Neural crest cell (in vitro differentiated cells): ENCODE measurements at regions not wholly inside any gene's neighbourhood (a gene's known extent, or its start where the extent isn't known, plus 50 kb on each side); places are given as distances from the start of the nearest gene placed in this dataset.

Source experiments
- DNase-seq: peaks from one replicate; pipeline ENCODE4 v3.0.0; 2021; ENCODE audit warnings: low read depth, mixed read lengths, low spot score
- H3K27ac Mint-ChIP-seq: one replicate; pipeline ENCODE4 v1.8.0; 2021; ENCODE audit warnings: mild to moderate bottlenecking, mixed read lengths; ENCODE audit not compliant: unreplicated experiment
- H3K27me3 Mint-ChIP-seq: 2 replicates; pipeline ENCODE4 v1.8.0; 2021; ENCODE audit warnings: low read depth, mild to moderate bottlenecking, mixed read lengths
- H3K36me3 Mint-ChIP-seq: 2 replicates; pipeline ENCODE4 v1.8.0; 2021; ENCODE audit warnings: low read depth, mild to moderate bottlenecking, mixed read lengths
- H3K4me1 Mint-ChIP-seq: 2 replicates; pipeline ENCODE4 v1.8.0; 2021; ENCODE audit warnings: mixed read lengths
- H3K4me3 Mint-ChIP-seq: one replicate; pipeline ENCODE4 v1.8.0; 2021; ENCODE audit warnings: mild to moderate bottlenecking, mixed read lengths
- H3K9me3 Mint-ChIP-seq: 2 replicates; pipeline ENCODE4 v1.8.0; 2021; ENCODE audit warnings: mixed read lengths
- TF ChIP-seq, protein P1 (sequence below): fragments of 200-600 bp; sonication (generic); conservative IDR thresholded peaks from 2 replicates; pipeline ENCODE4 v1.5.0; 2021; ENCODE audit warnings: antibody characterized with exemption, mild to moderate bottlenecking

GRCh38 chr4:43233321-43233720 lies 340.8 kb downstream of the GRXCR1 start:
- Mint-ChIP-seq H3K4me3 (no peak overlapping the region), H3K27ac (no peak overlapping the region), H3K27me3 (peaks cover 1% of the 10 kb centered on the region), H3K4me1 (no peaks in the 10 kb centered on the region), H3K9me3 (no peaks in the 10 kb centered on the region), H3K36me3 (no peaks in the 10 kb centered on the region)
- DNase-seq: no peak
- TF ChIP-seq, protein P1, sequence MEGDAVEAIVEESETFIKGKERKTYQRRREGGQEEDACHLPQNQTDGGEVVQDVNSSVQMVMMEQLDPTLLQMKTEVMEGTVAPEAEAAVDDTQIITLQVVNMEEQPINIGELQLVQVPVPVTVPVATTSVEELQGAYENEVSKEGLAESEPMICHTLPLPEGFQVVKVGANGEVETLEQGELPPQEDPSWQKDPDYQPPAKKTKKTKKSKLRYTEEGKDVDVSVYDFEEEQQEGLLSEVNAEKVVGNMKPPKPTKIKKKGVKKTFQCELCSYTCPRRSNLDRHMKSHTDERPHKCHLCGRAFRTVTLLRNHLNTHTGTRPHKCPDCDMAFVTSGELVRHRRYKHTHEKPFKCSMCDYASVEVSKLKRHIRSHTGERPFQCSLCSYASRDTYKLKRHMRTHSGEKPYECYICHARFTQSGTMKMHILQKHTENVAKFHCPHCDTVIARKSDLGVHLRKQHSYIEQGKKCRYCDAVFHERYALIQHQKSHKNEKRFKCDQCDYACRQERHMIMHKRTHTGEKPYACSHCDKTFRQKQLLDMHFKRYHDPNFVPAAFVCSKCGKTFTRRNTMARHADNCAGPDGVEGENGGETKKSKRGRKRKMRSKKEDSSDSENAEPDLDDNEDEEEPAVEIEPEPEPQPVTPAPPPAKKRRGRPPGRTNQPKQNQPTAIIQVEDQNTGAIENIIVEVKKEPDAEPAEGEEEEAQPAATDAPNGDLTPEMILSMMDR: no peak

DNA sequence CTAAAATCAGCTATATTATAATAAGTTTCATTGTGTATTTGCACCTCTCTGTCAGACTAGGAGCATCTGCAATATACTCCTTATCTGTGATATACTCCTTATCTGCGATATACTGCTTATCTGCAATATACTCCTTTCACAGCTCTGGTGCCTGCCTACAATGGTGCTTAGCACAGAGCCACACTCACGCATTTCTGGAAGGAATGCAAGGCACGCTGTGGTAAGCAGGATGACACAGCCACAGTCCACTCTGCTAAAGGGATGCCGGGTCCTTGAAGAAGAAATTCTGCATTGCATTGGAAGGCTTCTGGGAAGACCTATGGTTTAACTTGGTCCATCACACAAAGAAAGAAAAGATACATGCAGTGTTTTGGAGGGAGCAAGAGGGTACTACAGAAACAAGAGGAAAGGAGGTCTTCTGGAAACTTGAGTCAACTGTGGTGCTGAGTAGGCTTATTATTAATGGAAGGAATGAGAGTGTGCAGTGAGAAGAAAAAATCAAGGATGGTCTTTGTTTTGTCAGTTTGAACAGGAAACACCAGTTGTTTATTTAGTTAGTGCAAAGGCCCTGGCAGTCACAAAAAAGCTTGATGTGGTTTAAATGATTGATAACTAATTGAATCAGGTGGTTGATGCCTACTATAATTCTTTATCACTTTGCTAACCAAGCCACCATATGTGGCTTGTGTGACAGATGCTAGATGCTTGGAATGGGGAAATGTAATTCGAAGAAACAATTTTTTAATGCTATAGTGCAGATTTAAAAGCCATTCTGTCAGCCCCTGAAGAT lies 342.3 kb downstream of the GRXCR1 start:
- TF ChIP-seq, protein P1: no peak
- Mint-ChIP-seq H3K27ac (peak overlapping the region; percentile 31), H3K4me1 (no peaks in the 10 kb centered on the region), H3K27me3 (no peaks in the 10 kb centered on the region), H3K4me3 (no peak overlapping the region), H3K9me3 (no peaks in the 10 kb centered on the region), H3K36me3 (no peaks in the 10 kb centered on the region)
- DNase-seq: no peak

GRCh38 chr4:43238008-43238407 lies 345.5 kb downstream of the GRXCR1 start:
- TF ChIP-seq, protein P1: no peak
- Mint-ChIP-seq H3K4me3 (no peak overlapping the region), H3K27me3 (no peaks in the 10 kb centered on the region), H3K4me1 (no peaks in the 10 kb centered on the region), H3K9me3 (no peaks in the 10 kb centered on the region), H3K36me3 (no peaks in the 10 kb centered on the region), H3K27ac (no peak overlapping the region)
- no peak for DNase-seq

- Mint-ChIP-seq H3K36me3 (no peaks in the 10 kb centered on the region), H3K4me1 (no peaks in the 10 kb centered on the region), H3K9me3 (no peaks in the 10 kb centered on the region), H3K27ac (no peak overlapping the region), H3K27me3 (no peaks in the 10 kb centered on the region), H3K4me3 (no peak overlapping the region)
- TF ChIP-seq, protein P1: no peak
- no peak for DNase-seq
These were observed 346.1 kb downstream of the GRXCR1 start for GRCh38 chr4:43238585-43238984.

DNA sequence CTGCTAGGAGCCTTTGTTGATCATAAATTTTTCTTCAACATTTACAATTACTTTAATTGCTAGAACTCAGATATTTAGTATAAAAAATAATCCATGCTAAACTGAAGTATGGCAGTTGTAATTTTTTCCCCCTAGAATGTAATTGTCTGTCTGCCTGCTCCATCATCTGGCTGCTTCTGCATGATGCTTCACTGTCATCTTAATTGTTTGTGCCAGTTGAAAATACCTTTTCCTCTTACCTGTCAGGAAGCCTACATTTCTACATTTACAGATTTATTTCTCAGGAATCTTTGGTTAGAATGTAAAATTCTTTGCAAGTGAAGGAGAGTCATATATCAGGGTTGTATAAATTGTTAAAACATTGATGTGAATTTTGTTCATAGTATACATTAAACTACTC lies 348.6 kb downstream of the GRXCR1 start:
- no peak overlapping the region for H3K4me3 Mint-ChIP-seq

More for the DNA sequence above, 348.6 kb downstream of the GRXCR1 start:
- Mint-ChIP-seq H3K9me3 (no peaks in the 10 kb centered on the region), H3K4me1 (no peaks in the 10 kb centered on the region), H3K27me3 (no peaks in the 10 kb centered on the region), H3K36me3 (no peaks in the 10 kb centered on the region), H3K27ac (no peak overlapping the region)
- TF ChIP-seq, protein P1: no peak
- no peak for DNase-seq
